RWPE2 (cell line): ENCODE measurements at regions not wholly inside any gene's neighbourhood (a gene's known extent, or its start where the extent isn't known, plus 50 kb on each side); places are given as distances from the start of the nearest gene placed in this dataset.

ENCODE experiments used
- ATAC-seq: fragments of 200-7000 bp; cut with Tn5 transposase; 3 replicates; pipeline ENCODE4 v1.9.1; 2021; ENCODE audit warnings: low read depth
- DNase-seq: peaks from one replicate; pipeline ENCODE4 v3.0.0-alpha.2; 2020; ENCODE audit warnings: low spot score
- H3K27ac ChIP-seq: fragments of 450-650 bp; 2 replicates; pipeline ENCODE4 v1.5.1; 2017; ENCODE audit warnings: mild to moderate bottlenecking; ENCODE audit not compliant: poor library complexity, severe bottlenecking
- H3K27me3 ChIP-seq: fragments of 250-450 bp; sonication (Bioruptor Pico); 2 replicates; pipeline ENCODE4 v1.5.1; 2021; ENCODE audit warnings: mild to moderate bottlenecking, moderate library complexity; ENCODE audit not compliant: insufficient read depth, poor library complexity, severe bottlenecking
- H3K36me3 ChIP-seq: fragments of 250-450 bp; sonication (Bioruptor Pico); 2 replicates; pipeline ENCODE4 v1.5.1; 2020; ENCODE audit warnings: low read depth, mild to moderate bottlenecking, moderate library complexity
- H3K4me1 ChIP-seq: fragments of 250-450 bp; sonication (Bioruptor Pico); 2 replicates; pipeline ENCODE4 v1.5.1; 2021; ENCODE audit warnings: mild to moderate bottlenecking, moderate library complexity; ENCODE audit not compliant: insufficient read depth, poor library complexity, severe bottlenecking
- H3K4me3 ChIP-seq: fragments of 250-450 bp; sonication (Bioruptor Pico); 2 replicates; pipeline ENCODE4 v1.5.1; 2021; ENCODE audit warnings: mild to moderate bottlenecking, moderate library complexity; ENCODE audit not compliant: severe bottlenecking
- H3K9me3 ChIP-seq: fragments of 250-450 bp; sonication (Bioruptor Pico); 2 replicates; pipeline ENCODE4 v1.5.1; 2021; ENCODE audit warnings: mild to moderate bottlenecking, moderate library complexity; ENCODE audit not compliant: severe bottlenecking
- TF ChIP-seq, protein P1 (sequence below): fragments of 450-650 bp; IDR thresholded peaks from one replicate; pipeline ENCODE4 v1.5.1; 2017; ENCODE audit warnings: mild to moderate bottlenecking, moderate library complexity; ENCODE audit not compliant: poor library complexity, severe bottlenecking

DNA sequence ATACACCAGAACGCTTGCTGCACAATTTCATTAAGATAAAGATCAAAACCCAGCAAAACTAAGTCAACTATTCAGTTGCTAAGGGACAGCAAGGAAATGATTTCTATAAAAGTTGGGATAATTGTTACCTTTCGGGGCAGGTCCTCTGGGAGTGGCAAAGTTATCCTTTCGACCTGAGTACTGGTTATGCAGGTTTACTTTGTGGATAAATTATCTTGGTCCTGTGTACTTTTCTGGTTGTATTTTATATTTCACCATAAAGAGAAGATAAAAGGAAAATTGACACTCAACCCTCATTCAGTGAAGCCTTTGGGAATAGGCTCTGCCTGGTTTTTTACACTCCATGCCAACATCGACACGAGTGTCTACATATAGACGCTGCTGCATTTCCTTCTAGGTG is 146.5 kb downstream of the SYK start:
- Histone ChIP-seq H3K27me3 (no peaks in the 10 kb centered on the region), H3K4me3 (no peak overlapping the region), H3K36me3 (no peaks in the 10 kb centered on the region), H3K4me1 (peaks cover 8% of the 10 kb centered on the region), H3K27ac (no peak overlapping the region), H3K9me3 (no peaks in the 10 kb centered on the region)
- DNase-seq (no peak), ATAC-seq (no peak)
- TF ChIP-seq, protein P1, sequence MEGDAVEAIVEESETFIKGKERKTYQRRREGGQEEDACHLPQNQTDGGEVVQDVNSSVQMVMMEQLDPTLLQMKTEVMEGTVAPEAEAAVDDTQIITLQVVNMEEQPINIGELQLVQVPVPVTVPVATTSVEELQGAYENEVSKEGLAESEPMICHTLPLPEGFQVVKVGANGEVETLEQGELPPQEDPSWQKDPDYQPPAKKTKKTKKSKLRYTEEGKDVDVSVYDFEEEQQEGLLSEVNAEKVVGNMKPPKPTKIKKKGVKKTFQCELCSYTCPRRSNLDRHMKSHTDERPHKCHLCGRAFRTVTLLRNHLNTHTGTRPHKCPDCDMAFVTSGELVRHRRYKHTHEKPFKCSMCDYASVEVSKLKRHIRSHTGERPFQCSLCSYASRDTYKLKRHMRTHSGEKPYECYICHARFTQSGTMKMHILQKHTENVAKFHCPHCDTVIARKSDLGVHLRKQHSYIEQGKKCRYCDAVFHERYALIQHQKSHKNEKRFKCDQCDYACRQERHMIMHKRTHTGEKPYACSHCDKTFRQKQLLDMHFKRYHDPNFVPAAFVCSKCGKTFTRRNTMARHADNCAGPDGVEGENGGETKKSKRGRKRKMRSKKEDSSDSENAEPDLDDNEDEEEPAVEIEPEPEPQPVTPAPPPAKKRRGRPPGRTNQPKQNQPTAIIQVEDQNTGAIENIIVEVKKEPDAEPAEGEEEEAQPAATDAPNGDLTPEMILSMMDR, result no peak

DNA sequence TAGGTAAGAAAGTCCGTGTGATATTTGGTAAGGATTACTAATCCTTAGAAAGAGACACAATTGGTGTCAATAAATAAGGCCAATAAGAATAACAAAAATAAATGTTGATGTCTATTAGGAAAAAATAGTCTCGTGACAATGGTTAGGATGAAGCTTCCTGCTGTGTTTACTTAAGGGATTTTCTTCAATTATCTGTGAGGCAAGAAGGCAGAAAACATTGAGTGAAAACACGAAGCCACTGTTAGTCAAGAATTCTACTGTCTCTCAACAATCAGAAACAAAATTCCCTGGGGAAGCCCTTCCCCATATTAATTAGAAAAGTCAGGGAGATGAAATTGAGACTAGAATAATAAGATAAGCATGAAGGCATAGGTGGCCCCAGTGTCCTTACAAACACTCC is 149.0 kb downstream of the SYK start:
- DNase-seq, result no peak
- Histone ChIP-seq H3K36me3 (no peaks in the 10 kb centered on the region), H3K27me3 (no peaks in the 10 kb centered on the region), H3K27ac (no peak overlapping the region), H3K4me1 (no peaks in the 10 kb centered on the region), H3K9me3 (no peaks in the 10 kb centered on the region), H3K4me3 (no peak overlapping the region)
- TF ChIP-seq, protein P1, result no peak
- ATAC-seq, result no peak

DNA sequence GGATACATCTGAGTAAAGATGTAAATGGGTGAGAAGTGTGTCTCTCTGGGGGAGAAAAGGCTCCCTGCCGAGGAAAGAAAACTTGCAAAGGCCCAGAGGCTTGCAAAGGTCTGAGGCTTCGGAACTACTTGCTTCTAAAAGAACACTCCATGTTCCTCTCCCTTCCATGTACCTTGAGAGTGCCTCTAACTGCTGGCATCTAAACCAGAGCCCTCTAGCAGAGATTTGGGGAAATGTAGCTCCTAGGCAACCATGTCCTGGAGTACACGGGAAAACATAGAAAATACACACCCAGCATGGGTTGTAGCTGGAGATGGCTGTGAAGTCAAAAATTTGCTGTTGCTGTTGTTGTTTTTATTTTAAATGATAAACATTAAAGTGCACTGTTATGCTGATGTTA is 151.6 kb downstream of the SYK start:
- no peaks in the 10 kb centered on the region for H3K27me3 ChIP-seq
- TF ChIP-seq, protein P1, result no peak
- no peak for DNase-seq
- H3K27ac ChIP-seq, result no peak overlapping the region
- no peak for ATAC-seq
- H3K4me3 ChIP-seq, result no peak overlapping the region
- H3K9me3 ChIP-seq, result no peaks in the 10 kb centered on the region
- no peaks in the 10 kb centered on the region for H3K36me3 ChIP-seq
- no peaks in the 10 kb centered on the region for H3K4me1 ChIP-seq

DNA sequence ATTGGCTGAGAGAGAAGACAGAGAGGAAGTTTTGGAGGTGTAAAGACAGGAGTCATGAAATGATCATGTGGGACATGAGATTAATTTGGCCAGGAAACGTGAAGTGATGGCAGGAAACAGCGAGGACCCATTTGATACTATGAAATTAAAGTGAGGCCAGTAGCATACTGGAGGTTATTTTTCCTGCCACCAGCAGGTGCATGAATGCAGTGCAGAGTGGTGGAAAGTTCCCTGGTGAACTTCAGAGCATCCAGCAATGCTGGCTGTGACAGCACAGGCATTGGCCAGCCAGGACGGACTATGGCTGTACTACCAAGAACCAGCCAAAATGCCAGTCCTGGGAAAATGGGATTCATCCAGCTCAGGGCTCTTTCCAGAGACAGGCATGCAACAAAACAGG is 152.2 kb downstream of the SYK start:
- TF ChIP-seq, protein P1, result no peak
- Histone ChIP-seq H3K27me3 (no peaks in the 10 kb centered on the region), H3K4me1 (no peaks in the 10 kb centered on the region), H3K9me3 (no peaks in the 10 kb centered on the region), H3K4me3 (no peak overlapping the region), H3K27ac (no peak overlapping the region), H3K36me3 (no peaks in the 10 kb centered on the region)
- ATAC-seq (no peak), DNase-seq (no peak)

DNA sequence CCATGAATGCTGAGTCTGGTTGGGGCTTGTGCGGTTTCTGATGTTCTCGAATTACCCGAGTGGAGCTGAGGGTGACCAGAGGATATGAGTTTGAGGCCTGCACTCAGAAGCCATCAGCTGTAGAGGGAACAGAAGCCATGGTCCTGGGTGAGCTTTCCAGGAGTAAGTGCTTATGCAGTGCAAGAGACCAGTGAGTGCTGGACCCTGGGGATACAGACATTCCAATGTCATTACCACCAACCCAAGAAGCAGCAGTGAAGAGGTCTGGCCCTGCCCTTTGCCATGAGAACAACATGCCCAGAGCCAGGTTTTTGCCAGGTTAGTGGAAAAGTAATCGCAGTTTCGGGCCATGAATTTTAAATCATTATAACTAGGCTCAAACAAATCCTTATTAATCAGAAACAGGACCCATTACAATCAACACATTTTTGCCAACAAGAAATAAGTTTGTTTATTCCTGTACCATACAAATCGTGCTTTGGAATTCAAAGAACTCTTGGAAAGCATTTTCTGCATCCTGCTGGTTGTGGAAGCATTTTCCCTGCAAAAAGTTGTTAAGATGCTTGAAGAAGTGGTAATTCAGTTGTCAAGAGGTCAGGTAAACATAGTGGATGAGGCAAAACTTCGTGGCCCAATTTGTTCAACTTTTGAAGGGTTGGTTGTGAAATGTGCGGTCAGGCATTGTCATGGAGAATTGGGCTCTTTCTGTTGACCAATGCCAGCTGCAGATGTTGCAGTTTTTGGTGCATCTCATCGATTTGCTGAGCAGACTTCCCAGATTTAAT is 154.6 kb downstream of the SYK start:
- TF ChIP-seq, protein P1, result no peak
- no peaks in the 10 kb centered on the region for H3K9me3 ChIP-seq
- peak; percentile 9 for DNase-seq
- H3K27ac ChIP-seq, result no peak overlapping the region
- no peaks in the 10 kb centered on the region for H3K27me3 ChIP-seq
- no peaks in the 10 kb centered on the region for H3K4me1 ChIP-seq
- peak; percentile 67; the same call in 2 of the 3 replicates for ATAC-seq
- no peaks in the 10 kb centered on the region for H3K36me3 ChIP-seq
- H3K4me3 ChIP-seq, result no peak overlapping the region
